BE2C (cell line): ENCODE measurements at regions not wholly inside any gene's neighbourhood (a gene's known extent, or its start where the extent isn't known, plus 50 kb on each side); places are given as distances from the start of the nearest gene placed in this dataset.

Experiments used
- DNase-seq: peaks from one replicate; pipeline ENCODE4 v3.0.0-alpha.2; 2020
- H3K27me3 ChIP-seq: fragments of 250-450 bp; sonication (Bioruptor Pico); 2 replicates; pipeline ENCODE4 v1.5.1; 2020; ENCODE audit warnings: mild to moderate bottlenecking
- H3K36me3 ChIP-seq: fragments of 250-450 bp; sonication (Bioruptor Pico); 2 replicates; pipeline ENCODE4 v1.5.1; 2020; ENCODE audit warnings: mild to moderate bottlenecking
- H3K4me1 ChIP-seq: fragments of 250-450 bp; sonication (Bioruptor Pico); 2 replicates; pipeline ENCODE4 v1.5.1; 2020
- H3K4me3 ChIP-seq: 2 replicates; pipeline ENCODE4 v1.5.1; 2011; ENCODE audit warnings: low read depth, low read length
- H3K9me3 ChIP-seq: fragments of 250-450 bp; sonication (Bioruptor Pico); 2 replicates; pipeline ENCODE4 v1.5.1; 2020
- CTCF ChIP-seq: IDR thresholded peaks from 2 replicates; pipeline ENCODE4 v1.5.1; 2012; ENCODE audit warnings: mild to moderate bottlenecking, low read depth, low read length

- Histone ChIP-seq H3K9me3 (no peaks in the 10 kb centered on the region), H3K36me3 (no peaks in the 10 kb centered on the region), H3K4me1 (no peaks in the 10 kb centered on the region), H3K27me3 (no peaks in the 10 kb centered on the region), H3K4me3 (no peak overlapping the region)
- TF ChIP-seq CTCF, result no peak
- no peak for DNase-seq
Measured at GRCh38 chr12:77401770-77402081, 336.4 kb upstream of the E2F7 start.

- H3K4me3 ChIP-seq, result no peak overlapping the region
- no peak for TF ChIP-seq CTCF
Measured at GRCh38 chr12:77401064-77401769, 335.8 kb upstream of the E2F7 start.

GRCh38 chr12:77392467-77393088, 327.2 kb upstream of the E2F7 start:
- Histone ChIP-seq H3K36me3 (no peaks in the 10 kb centered on the region), H3K9me3 (no peaks in the 10 kb centered on the region), H3K4me3 (no peak overlapping the region), H3K27me3 (no peaks in the 10 kb centered on the region), H3K4me1 (no peaks in the 10 kb centered on the region)
- no peak for DNase-seq
- no peak for TF ChIP-seq CTCF

More at GRCh38 chr12:77401064-77401769, 335.8 kb upstream of the E2F7 start:
- Histone ChIP-seq H3K4me1 (no peaks in the 10 kb centered on the region), H3K9me3 (no peaks in the 10 kb centered on the region), H3K36me3 (no peaks in the 10 kb centered on the region), H3K27me3 (no peaks in the 10 kb centered on the region)
- no peak for DNase-seq

GRCh38 chr12:77388445-77389265, 323.3 kb upstream of the E2F7 start:
- DNase-seq, result no peak
- Histone ChIP-seq H3K36me3 (no peaks in the 10 kb centered on the region), H3K4me3 (no peak overlapping the region), H3K27me3 (no peaks in the 10 kb centered on the region), H3K9me3 (no peaks in the 10 kb centered on the region), H3K4me1 (no peaks in the 10 kb centered on the region)
- TF ChIP-seq CTCF, result no peak

GRCh38 chr12:77387671-77388070, 322.3 kb upstream of the E2F7 start:
- Histone ChIP-seq H3K27me3 (no peaks in the 10 kb centered on the region), H3K4me1 (no peaks in the 10 kb centered on the region), H3K4me3 (no peak overlapping the region), H3K9me3 (no peaks in the 10 kb centered on the region), H3K36me3 (no peaks in the 10 kb centered on the region)
- TF ChIP-seq CTCF, result no peak
- no peak for DNase-seq

GRCh38 chr12:77387214-77387613, 321.8 kb upstream of the E2F7 start:
- no peak for DNase-seq
- no peak for TF ChIP-seq CTCF
- no peaks in the 10 kb centered on the region for H3K9me3 ChIP-seq
- no peaks in the 10 kb centered on the region for H3K4me1 ChIP-seq
- no peaks in the 10 kb centered on the region for H3K36me3 ChIP-seq
- no peak overlapping the region for H3K4me3 ChIP-seq
- no peaks in the 10 kb centered on the region for H3K27me3 ChIP-seq
